ENCODE measurements at regions not wholly inside any gene's neighbourhood (a gene's known extent, or its start where the extent isn't known, plus 50 kb on each side); places are given as distances from the start of the nearest gene placed in this dataset.
A peak's percentile ranks its signal among the peaks of the same experiment; 100 is the strongest.
"Not testable (repeated sequence)": the region's sequence is repeated elsewhere in the genome, so short reads cannot be mapped to it uniquely, and the experiment has no call there.

GRCh38 chr2:14756122-14756541 lies 123.6 kb downstream of the LRATD1 start:
- DNase-seq: no peak

- no peak for DNase-seq
Measured at GRCh38 chr2:14756981-14757657, 124.6 kb downstream of the LRATD1 start.

- DNase-seq: no peak
Measured at GRCh38 chr2:14759082-14759481, 126.6 kb downstream of the LRATD1 start.

GRCh38 chr2:14760169-14760568 lies 127.7 kb downstream of the LRATD1 start:
- no peak for DNase-seq

GRCh38 chr2:14761118-14761517 lies 128.6 kb downstream of the LRATD1 start:
- DNase-seq: no peak

GRCh38 chr2:14773696-14774095 lies 141.2 kb downstream of the LRATD1 start:
- no peak for DNase-seq

GRCh38 chr2:14774436-14774968 lies 142.0 kb downstream of the LRATD1 start:
- DNase-seq: no peak

- no peak for DNase-seq
Measured at GRCh38 chr2:14776216-14776615, 143.7 kb downstream of the LRATD1 start.

- no peak for DNase-seq
Measured at GRCh38 chr2:14778015-14778414, 145.5 kb downstream of the LRATD1 start.

- no peak for DNase-seq
Measured at GRCh38 chr2:14779252-14779651, 146.7 kb downstream of the LRATD1 start.

GRCh38 chr2:14781142-14781541 lies 148.6 kb downstream of the LRATD1 start:
- DNase-seq: no peak

GRCh38 chr2:14788814-14789213 lies 156.3 kb downstream of the LRATD1 start:
- not testable (repeated sequence) for DNase-seq

- no peak for DNase-seq
Measured at GRCh38 chr2:14790041-14790640, 157.6 kb downstream of the LRATD1 start.

GRCh38 chr2:14803994-14804393 lies 171.5 kb downstream of the LRATD1 start:
- DNase-seq: no peak

- peak; percentile 64 to 71 for DNase-seq
Measured at GRCh38 chr2:14804902-14805301, 172.4 kb downstream of the LRATD1 start.

- no peak for DNase-seq
Measured at GRCh38 chr2:14806613-14807012, 174.1 kb downstream of the LRATD1 start.

GRCh38 chr2:14815201-14815600 lies 182.7 kb downstream of the LRATD1 start:
- DNase-seq: no peak

- DNase-seq: no peak
Measured at GRCh38 chr2:14816069-14817060, 183.8 kb downstream of the LRATD1 start.

GRCh38 chr2:14817848-14818247 lies 185.3 kb downstream of the LRATD1 start:
- DNase-seq: no peak

GRCh38 chr2:14826518-14826917 lies 194.0 kb downstream of the LRATD1 start:
- DNase-seq: no peak

GRCh38 chr2:14827226-14828023 lies 194.9 kb downstream of the LRATD1 start:
- no peak for DNase-seq

GRCh38 chr2:14828223-14828622 lies 195.7 kb downstream of the LRATD1 start:
- DNase-seq: no peak

Measured in SHP77 (cell line).